Heart right ventricle (tissue), 16 donors: ENCODE measurements at regions not wholly inside any gene's neighbourhood (a gene's known extent, or its start where the extent isn't known, plus 50 kb on each side); places are given as distances from the start of the nearest gene placed in this dataset.

ENCODE experiments used
- ATAC-seq, 8 donors: fragments of 200-7000 bp; cut with Tn5 transposase; one replicate each; pipeline ENCODE4 v1.9.1; 2020; ENCODE audit warnings: mild to moderate bottlenecking in 8 of 8, moderate library complexity in 8 of 8, moderate number of reproducible peaks in 1 of 8
- DNase-seq, 2 donors: peaks; one replicate each; pipeline ENCODE4 v3.0.0-alpha.2; 2020
- H3K27ac ChIP-seq, 10 donors: fragments of 200-600 bp; sonication (generic) in 2 of 10; one replicate each; pipeline versions ENCODE4 v1.5.0 to v1.8.0; 2020 to 2022; ENCODE audit warnings: mild to moderate bottlenecking in 3 of 10
- H3K27me3 ChIP-seq, 7 donors: fragments of 200-600 bp; one replicate each; pipeline ENCODE4 v1.8.0; 2021 to 2022; ENCODE audit warnings: mild to moderate bottlenecking in 2 of 7
- H3K36me3 ChIP-seq, 9 donors: fragments of 200-600 bp; sonication (generic) in 1 of 9; one replicate each; pipeline versions ENCODE4 v1.5.0 to v1.8.0; 2020 to 2022; ENCODE audit warnings: mild to moderate bottlenecking in 2 of 9
- H3K4me1 ChIP-seq, 9 donors: fragments of 200-600 bp; sonication (generic) in 1 of 9; one replicate each; pipeline versions ENCODE4 v1.5.0 to v1.8.0; 2020 to 2022; ENCODE audit warnings: mild to moderate bottlenecking in 4 of 9
- H3K4me3 ChIP-seq, 10 donors: fragments of 200-600 bp; sonication (generic) in 2 of 10; one replicate each; pipeline versions ENCODE4 v1.5.0 to v1.8.0; 2020 to 2022; ENCODE audit warnings: mild to moderate bottlenecking in 7 of 10, moderate library complexity in 2 of 10
- H3K9me3 ChIP-seq, 11 donors: fragments of 200-600 bp in 10 of 11; sonication (generic) in 2 of 11; one replicate each; pipeline versions ENCODE4 v1.5.0 to v1.8.0; 2013 to 2022; ENCODE audit warnings: mild to moderate bottlenecking in 2 of 11, control low read depth in 1 of 11, moderate library complexity in 1 of 11
- CTCF ChIP-seq, 9 donors: fragments of 200-600 bp; sonication (generic) in 2 of 9; IDR thresholded peaks; one replicate each; pipeline versions ENCODE4 v1.5.0 to v1.8.0; 2021 to 2022; ENCODE audit warnings: antibody characterized with exemption in 9 of 9, mild to moderate bottlenecking in 5 of 9, moderate library complexity in 1 of 9
- WGBS, 2 donors: extraction: QIAGEN DNeasy Blood & Tissue Kit; methylation state at CpG; one replicate each; pipeline ENCODE4 v1.1.7; 2013; ENCODE audit warnings: inconsistent platforms in 1 of 2; 5-methylcytosine and 5-hydroxymethylcytosine counted together
- intact Hi-C, 10 donors: fragments of 100-400 bp; cut with DNase I; formaldehyde crosslinking; loops; one replicate each; pipeline versions ENCODE4 v1.11.1 to v1.14.2; 2022
- donor health status: Arrhythmogenic right ventricular cardiomyopathy.
- donor health status: ischemic (EF 13 %, LVEDD 7.1; RV severe dilation, severe dysfunction).
- donor health status: healthy with polysubstance abuse.
- donor health status: DM: no; HTN: yes; CAD: no.
- donor health status: DM: no; HTN: no; CAD: no.
- donor health status: ischemic (EF 25% LVEDD 6.9; RV normal size, moderate dysfunction).
- donor health status: ischemic (EF 25% LVEDD 5.7; RV mildly dilated, moderate dysfunction).
- donor health status: healthy.
- donor health status: DM: yes; HTN: yes; CAD: no.
- donor health status: Ischemic cardiomyopathy.
- donor health status: ischemic (EF 35%, LVEDD 5.7; RV mildly dilated, moderate dysfunction).
- donor health status: nonischemic (EF 11% LVEDD 7.7; RV severe dilation, severe dysfunction).
- donor health status: DM: yes; HTN: yes; CAD: no.
- donor health status: PGD.
- donor health status: ischemic (EF 29% LVEDD 5.4; RV normal size, mild dysfunction).
- donor health status: nonischemic (EF 23%, LVEDD 6.1; RV moderate dilation, normal function).

DNA sequence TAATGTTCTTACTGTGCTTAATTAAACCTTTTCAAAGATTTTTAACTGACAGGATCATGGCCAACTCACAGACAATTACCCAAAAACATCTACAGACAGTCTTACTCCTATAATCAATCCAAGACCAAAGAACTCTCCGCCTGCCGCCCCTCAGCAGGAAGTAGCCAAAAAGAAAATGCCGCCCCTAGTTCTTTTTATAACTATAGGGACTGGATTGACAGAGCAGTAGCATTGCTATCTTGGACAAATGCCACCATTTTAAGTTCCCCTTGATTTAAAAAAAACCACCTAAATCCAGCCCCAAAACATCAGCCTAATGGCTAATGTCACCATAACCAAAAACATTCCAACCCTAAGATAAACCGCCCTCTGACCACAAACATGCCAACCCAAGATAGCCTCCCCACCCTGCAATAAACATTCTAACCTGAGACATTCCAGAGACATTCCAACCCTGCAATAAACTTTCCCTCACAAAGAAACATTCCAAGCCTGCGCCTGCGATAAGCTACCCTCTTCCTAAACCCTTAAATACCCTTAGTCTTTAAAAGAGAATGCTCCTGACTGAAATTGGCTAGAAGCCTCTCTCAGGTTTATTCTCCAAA is 77.0 kb downstream of the COQ2 start:
- intact Hi-C loops = no loop called here
- ATAC-seq = no peak
- WGBS, 2 donors = 59 to 61% methylated on average over 6 of the region's 6 CpGs
- no peaks in the 10 kb centered on the region for H3K27me3 ChIP-seq
- no peak for DNase-seq
- no peak for TF ChIP-seq CTCF (IDR thresholded peaks at IDR 0.05)
- no peaks in the 10 kb centered on the region for H3K36me3 ChIP-seq
- H3K4me1 ChIP-seq = peaks cover 0 to 20% (median 0%) of the 10 kb centered on the region in 9 donors
- no peak overlapping the region for H3K4me3 ChIP-seq
- H3K27ac ChIP-seq = no peak overlapping the region
- no peaks in the 10 kb centered on the region for H3K9me3 ChIP-seq

DNA sequence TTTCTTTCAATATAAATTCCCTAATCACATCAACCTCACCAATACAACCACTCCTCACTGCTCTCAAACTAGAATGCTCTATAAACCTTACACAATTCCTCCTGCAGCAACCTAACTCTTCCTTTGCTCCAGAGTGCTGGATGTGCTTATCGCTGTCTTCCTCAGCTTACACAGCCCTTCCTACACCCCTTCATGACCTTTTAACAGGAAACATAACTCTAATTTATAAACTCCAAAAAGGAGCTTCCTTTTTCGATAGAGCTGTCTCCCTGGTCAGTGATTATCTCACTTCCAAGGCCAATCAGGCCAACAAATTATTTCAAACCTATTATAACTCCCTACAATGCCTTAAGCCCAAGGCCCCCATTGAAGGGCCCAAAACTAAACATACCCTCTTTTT is 78.8 kb downstream of the COQ2 start:
- Histone ChIP-seq H3K27me3 (no peaks in the 10 kb centered on the region), H3K27ac (no peak overlapping the region), H3K4me1 (peaks cover 0 to 10% (median 0%) of the 10 kb centered on the region in 9 donors), H3K4me3 (no peak overlapping the region), H3K9me3 (no peaks in the 10 kb centered on the region), H3K36me3 (no peaks in the 10 kb centered on the region)
- DNase-seq (no peak), ATAC-seq (no peak)
- WGBS, 2 donors = 24 to 40% methylated on average over 2 of the region's 2 CpGs
- intact Hi-C loops = loop anchor here in 1 of 10 donors (1.0 kb wide), 1 partner anchor 43 kb away; no protein-coding TSS in a partner anchor
- TF ChIP-seq CTCF (IDR thresholded peaks at IDR 0.05) = no peak

DNA sequence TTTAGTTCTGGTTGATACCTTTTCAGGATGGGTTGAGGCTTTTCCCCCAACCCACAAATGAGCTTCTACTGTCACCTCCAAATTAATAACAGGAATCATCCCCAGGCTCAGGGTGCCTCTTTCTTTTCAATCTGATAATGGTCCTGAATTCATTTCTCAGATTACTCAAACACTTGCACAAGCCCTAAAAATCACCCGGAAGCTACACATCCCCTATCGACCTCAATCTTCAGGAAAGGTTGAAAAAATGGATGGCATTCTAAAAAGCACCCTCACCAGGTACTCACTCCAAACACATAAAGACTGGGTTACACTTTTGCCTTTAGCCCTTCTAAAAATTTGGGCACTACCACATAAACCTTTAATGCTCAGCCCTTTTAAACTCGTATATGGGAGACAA is 79.9 kb downstream of the COQ2 start:
- no peak for TF ChIP-seq CTCF (IDR thresholded peaks at IDR 0.05)
- ATAC-seq (no peak), DNase-seq (no peak)
- no peak overlapping the region for H3K4me3 ChIP-seq
- H3K4me1 ChIP-seq = peaks cover 0 to 7% (median 0%) of the 10 kb centered on the region in 9 donors
- 23 to 48% methylated on average over 3 of the region's 3 CpGs for WGBS, 2 donors
- H3K27ac ChIP-seq = no peak overlapping the region
- H3K36me3 ChIP-seq = no peaks in the 10 kb centered on the region
- H3K27me3 ChIP-seq = no peaks in the 10 kb centered on the region
- intact Hi-C loops = no loop called here
- H3K9me3 ChIP-seq = no peaks in the 10 kb centered on the region

DNA sequence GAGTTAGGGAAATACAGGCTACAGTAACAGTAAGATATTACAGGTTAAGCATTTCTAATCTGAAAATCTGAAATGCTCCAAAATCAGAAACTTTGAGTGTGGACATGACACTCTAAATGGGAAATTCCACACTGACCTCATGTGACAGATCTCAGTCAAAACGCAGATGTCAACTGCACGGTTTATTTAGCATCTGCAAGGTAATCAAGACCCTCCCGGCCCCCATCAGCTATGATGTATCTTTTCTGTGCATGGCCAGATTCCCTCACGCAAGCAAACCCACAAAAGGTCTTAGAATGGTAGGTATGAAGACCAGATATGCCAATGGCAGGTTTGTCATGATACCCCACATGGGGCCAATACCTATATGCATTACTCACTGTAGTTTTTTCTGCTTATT is 82.8 kb downstream of the COQ2 start:
- H3K36me3 ChIP-seq = no peaks in the 10 kb centered on the region
- DNase-seq (no peak), ATAC-seq (no peak)
- no peak overlapping the region for H3K4me3 ChIP-seq
- H3K4me1 ChIP-seq = peaks cover 0 to 26% (median 0%) of the 10 kb centered on the region in 9 donors
- peaks cover 0 to 6% (median 0%) of the 10 kb centered on the region in 11 donors for H3K9me3 ChIP-seq
- WGBS, 2 donors = 87 to 91% methylated on average over 4 of the region's 4 CpGs
- no peak overlapping the region for H3K27ac ChIP-seq
- H3K27me3 ChIP-seq = no peaks in the 10 kb centered on the region
- intact Hi-C loops = no loop called here
- no peak for TF ChIP-seq CTCF (IDR thresholded peaks at IDR 0.05)
